ENCODE measurements at regions not wholly inside any gene's neighbourhood (a gene's known extent, or its start where the extent isn't known, plus 50 kb on each side); places are given as distances from the start of the nearest gene placed in this dataset.

GRCh38 chr11:45476126-45476525 lies 189.3 kb downstream of the CHST1 start:
- TF ChIP-seq, protein P1, sequence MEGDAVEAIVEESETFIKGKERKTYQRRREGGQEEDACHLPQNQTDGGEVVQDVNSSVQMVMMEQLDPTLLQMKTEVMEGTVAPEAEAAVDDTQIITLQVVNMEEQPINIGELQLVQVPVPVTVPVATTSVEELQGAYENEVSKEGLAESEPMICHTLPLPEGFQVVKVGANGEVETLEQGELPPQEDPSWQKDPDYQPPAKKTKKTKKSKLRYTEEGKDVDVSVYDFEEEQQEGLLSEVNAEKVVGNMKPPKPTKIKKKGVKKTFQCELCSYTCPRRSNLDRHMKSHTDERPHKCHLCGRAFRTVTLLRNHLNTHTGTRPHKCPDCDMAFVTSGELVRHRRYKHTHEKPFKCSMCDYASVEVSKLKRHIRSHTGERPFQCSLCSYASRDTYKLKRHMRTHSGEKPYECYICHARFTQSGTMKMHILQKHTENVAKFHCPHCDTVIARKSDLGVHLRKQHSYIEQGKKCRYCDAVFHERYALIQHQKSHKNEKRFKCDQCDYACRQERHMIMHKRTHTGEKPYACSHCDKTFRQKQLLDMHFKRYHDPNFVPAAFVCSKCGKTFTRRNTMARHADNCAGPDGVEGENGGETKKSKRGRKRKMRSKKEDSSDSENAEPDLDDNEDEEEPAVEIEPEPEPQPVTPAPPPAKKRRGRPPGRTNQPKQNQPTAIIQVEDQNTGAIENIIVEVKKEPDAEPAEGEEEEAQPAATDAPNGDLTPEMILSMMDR (conservative IDR thresholded peaks at IDR 0.05) = no peak
- TF ChIP-seq ZFX (IDR thresholded peaks at IDR 0.05) = no peak

Data from C4-2B (cell line).